DND-41 (cell line): ENCODE measurements at regions not wholly inside any gene's neighbourhood (a gene's known extent, or its start where the extent isn't known, plus 50 kb on each side); places are given as distances from the start of the nearest gene placed in this dataset.

Experiments
- ATAC-seq: fragments of 200-7000 bp; cut with Tn5 transposase; 3 replicates; pipeline ENCODE4 v1.9.1; 2021; ENCODE audit warnings: low read depth; ENCODE audit not compliant: insufficient read depth
- DNase-seq: peaks from one replicate; pipeline ENCODE4 v3.0.0-alpha.2; 2020
- H2AFZ ChIP-seq: 2 replicates; pipeline ENCODE4 v1.6.0; 2012; ENCODE audit warnings: low read depth, low read length
- H3K27ac ChIP-seq: 2 replicates; pipeline ENCODE4 v1.5.1; 2012; ENCODE audit warnings: low read length, inconsistent platforms
- H3K27me3 ChIP-seq: fragments of 200-600 bp; sonication (generic); 2 replicates; pipeline ENCODE4 v1.6.0; 2012; ENCODE audit warnings: low read length, mild to moderate bottlenecking, inconsistent platforms; ENCODE audit not compliant: insufficient read depth, poor library complexity
- H3K36me3 ChIP-seq: 2 replicates; pipeline ENCODE4 v1.5.1; 2012; ENCODE audit warnings: low read length, inconsistent platforms; ENCODE audit not compliant: insufficient read depth
- H3K4me1 ChIP-seq: 2 replicates; pipeline ENCODE4 v1.5.1; 2012; ENCODE audit warnings: mild to moderate bottlenecking, low read length; ENCODE audit not compliant: insufficient read depth
- H3K4me2 ChIP-seq: 2 replicates; pipeline ENCODE4 v1.6.0; 2012; ENCODE audit warnings: mild to moderate bottlenecking, moderate library complexity, low read length, inconsistent platforms; ENCODE audit not compliant: insufficient read depth
- H3K4me3 ChIP-seq, 2 experiments: fragments of 200-600 bp in 1 of 2; shearing (Covaris generic) in 1 of 2; 2 replicates each; pipeline ENCODE4 v1.5.1; 2012 to 2016; ENCODE audit warnings: inconsistent platforms in 2 of 2, low read length in 2 of 2, mild to moderate bottlenecking in 2 of 2, low read depth in 1 of 2, moderate library complexity in 1 of 2
- H3K79me2 ChIP-seq: 2 replicates; pipeline ENCODE4 v1.6.0; 2012; ENCODE audit warnings: low read length, inconsistent platforms; ENCODE audit not compliant: insufficient read depth
- H3K9ac ChIP-seq: 2 replicates; pipeline ENCODE4 v1.6.0; 2012; ENCODE audit warnings: low read depth, mild to moderate bottlenecking, inconsistent platforms, low read length, moderate library complexity
- H3K9me3 ChIP-seq: 2 replicates; pipeline ENCODE4 v1.5.1; 2012; ENCODE audit warnings: low read length, moderate library complexity, mild to moderate bottlenecking, inconsistent platforms; ENCODE audit not compliant: insufficient read depth, severe bottlenecking
- H4K20me1 ChIP-seq: 2 replicates; pipeline ENCODE4 v1.6.0; 2012; ENCODE audit warnings: low read length; ENCODE audit not compliant: insufficient read depth
- CTCF ChIP-seq: IDR thresholded peaks from 2 replicates; pipeline ENCODE4 v1.5.1; 2012; ENCODE audit warnings: borderline replicate concordance, low read length, moderate library complexity, mild to moderate bottlenecking; ENCODE audit not compliant: poor library complexity, severe bottlenecking; ENCODE audit errors: extremely low read depth
- EZH2 ChIP-seq: IDR thresholded peaks from 3 replicates; pipeline ENCODE4 v1.6.1; 2012; ENCODE audit warnings: borderline replicate concordance, low read depth, mild to moderate bottlenecking, moderate library complexity, low read length, inconsistent platforms; ENCODE audit not compliant: severe bottlenecking

GRCh38 chr9:29865764-29866313 lies 2292.6 kb upstream of the C9orf72 start:
- DNase-seq (no peak), ATAC-seq (no peak)
- Histone ChIP-seq H3K9ac (no peak overlapping the region), H3K27ac (no peak overlapping the region), H3K27me3 (no peaks in the 10 kb centered on the region), H3K4me3 (no peak overlapping the region), H3K36me3 (no peaks in the 10 kb centered on the region), H3K9me3 (no peaks in the 10 kb centered on the region), H4K20me1 (no peaks in the 10 kb centered on the region), H2AFZ (no peak overlapping the region), H3K4me2 (no peak overlapping the region), H3K4me1 (no peaks in the 10 kb centered on the region), H3K79me2 (no peaks in the 10 kb centered on the region)
- TF ChIP-seq EZH2 (no peak), CTCF (no peak)

- no peaks in the 10 kb centered on the region for H4K20me1 ChIP-seq
- H3K9ac ChIP-seq = no peak overlapping the region
- no peaks in the 10 kb centered on the region for H3K27me3 ChIP-seq
- no peak overlapping the region for H3K27ac ChIP-seq
- no peak for DNase-seq
- ATAC-seq = no peak
- H3K36me3 ChIP-seq = no peaks in the 10 kb centered on the region
- H3K4me3 ChIP-seq = no peak overlapping the region
- TF ChIP-seq CTCF = no peak
- no peak for TF ChIP-seq EZH2
- H2AFZ ChIP-seq = no peak overlapping the region
- no peaks in the 10 kb centered on the region for H3K79me2 ChIP-seq
- no peaks in the 10 kb centered on the region for H3K9me3 ChIP-seq
- H3K4me2 ChIP-seq = no peak overlapping the region
- no peaks in the 10 kb centered on the region for H3K4me1 ChIP-seq
These were observed 2293.3 kb upstream of the C9orf72 start for GRCh38 chr9:29866556-29866955.

- Histone ChIP-seq H3K9me3 (no peaks in the 10 kb centered on the region), H2AFZ (no peak overlapping the region), H3K9ac (no peak overlapping the region), H3K27ac (no peak overlapping the region), H4K20me1 (no peaks in the 10 kb centered on the region), H3K36me3 (no peaks in the 10 kb centered on the region), H3K4me1 (no peaks in the 10 kb centered on the region), H3K4me3 (no peak overlapping the region), H3K4me2 (no peak overlapping the region), H3K79me2 (no peaks in the 10 kb centered on the region), H3K27me3 (no peaks in the 10 kb centered on the region)
- no peak for ATAC-seq
- DNase-seq = no peak
- TF ChIP-seq CTCF = no peak
- no peak for TF ChIP-seq EZH2
These were observed 2300.3 kb upstream of the C9orf72 start for GRCh38 chr9:29873579-29873978.

- no peak overlapping the region for H3K4me3 ChIP-seq
- no peaks in the 10 kb centered on the region for H3K79me2 ChIP-seq
- ATAC-seq = no peak
- TF ChIP-seq CTCF = no peak
- no peak for TF ChIP-seq EZH2
- H3K27ac ChIP-seq = no peak overlapping the region
- H3K27me3 ChIP-seq = no peaks in the 10 kb centered on the region
- H3K4me2 ChIP-seq = no peak overlapping the region
- H2AFZ ChIP-seq = no peak overlapping the region
- no peak for DNase-seq
- H3K9ac ChIP-seq = no peak overlapping the region
- no peaks in the 10 kb centered on the region for H4K20me1 ChIP-seq
- H3K4me1 ChIP-seq = no peaks in the 10 kb centered on the region
- no peaks in the 10 kb centered on the region for H3K36me3 ChIP-seq
- H3K9me3 ChIP-seq = no peaks in the 10 kb centered on the region
These were observed 2302.3 kb upstream of the C9orf72 start for GRCh38 chr9:29875547-29875946.
